Endothelial cell of umbilical vein (primary cell): ENCODE measurements at regions not wholly inside any gene's neighbourhood (a gene's known extent, or its start where the extent isn't known, plus 50 kb on each side); places are given as distances from the start of the nearest gene placed in this dataset.

Experiments used
- BruUV-seq: library from RNA; stranded (reverse); fragments of 400-500 nt; replicated peaks from 2 replicates; lab custom pipeline; 2021; lab: Mats Ljungman, UMichigan
- CTCF ChIA-PET: fragments of 300-600, 350-600 bp; sonication (Branson Sonifier 250); formaldehyde crosslinking; loops from one replicate; lab custom pipeline; 2021; ENCODE audit warnings: antibody characterized with exemption, inconsistent platforms; lab: Charles Lee
- POLR2A ChIA-PET: fragments of 300-600, 350-600 bp; sonication (Branson Sonifier 250); formaldehyde crosslinking; loops from one replicate; lab custom pipeline; 2021; ENCODE audit warnings: antibody characterized with exemption, inconsistent platforms; lab: Charles Lee
- DNase-seq: peaks from one replicate; pipeline ENCODE4 v3.0.0-alpha.2; 2011; ENCODE audit warnings: low read depth, low spot score
- FAIRE-seq: peaks from 2 replicates; lab custom pipeline; 2011; peaks lifted over from hg19 to GRCh38; lab: Jason Lieb, UNC
- H2AFZ ChIP-seq: 2 replicates; pipeline ENCODE4 v1.6.0; 2012; ENCODE audit warnings: low read depth, low read length, control low read depth, inconsistent platforms
- H3K27ac ChIP-seq: 2 replicates; pipeline ENCODE4 v1.5.1; 2011; ENCODE audit warnings: low read depth, mild to moderate bottlenecking, control low read depth, low read length, moderate library complexity; ENCODE audit not compliant: insufficient read depth
- H3K27me3 ChIP-seq, 2 experiments: 2 replicates each; pipeline versions ENCODE4 v1.6.0 to v1.6.1; 2011; ENCODE audit warnings: low read length in 2 of 2, mixed read lengths in 1 of 2; ENCODE audit not compliant: control insufficient read depth in 2 of 2, insufficient read depth in 2 of 2
- H3K36me3 ChIP-seq, 2 experiments: 2 replicates in 1 of 2; 3 replicates in 1 of 2; pipeline ENCODE4 v1.5.1; 2011; ENCODE audit warnings: low read length in 2 of 2, mild to moderate bottlenecking in 1 of 2, moderate library complexity in 1 of 2; ENCODE audit not compliant: control insufficient read depth in 2 of 2, insufficient read depth in 2 of 2; ENCODE audit errors: extremely low read depth in 1 of 2
- H3K4me1 ChIP-seq: 3 replicates; pipeline ENCODE4 v1.5.1; 2011; ENCODE audit warnings: mild to moderate bottlenecking, low read length; ENCODE audit not compliant: control insufficient read depth, insufficient read depth; ENCODE audit errors: extremely low read depth
- H3K4me2 ChIP-seq: 2 replicates; pipeline ENCODE4 v1.6.1; 2011; ENCODE audit warnings: low read length, control low read depth, mixed read lengths; ENCODE audit not compliant: insufficient read depth
- H3K4me3 ChIP-seq, 3 experiments: fragments of 200-600 bp in 1 of 3; sonication (generic), shearing (Covaris generic) in 1 of 3; replicated peaks in 1 of 3; 2 replicates each; pipeline ENCODE4 v1.5.1; 2011 to 2016; ENCODE audit warnings: control low read depth in 3 of 3, low read length in 3 of 3, mild to moderate bottlenecking in 2 of 3, inconsistent platforms in 1 of 3, low read depth in 1 of 3, moderate library complexity in 1 of 3; ENCODE audit not compliant: insufficient read depth in 1 of 3
- H3K79me2 ChIP-seq: 2 replicates; pipeline ENCODE4 v1.6.0; 2012; ENCODE audit warnings: low read length, inconsistent platforms; ENCODE audit not compliant: control insufficient read depth, insufficient read depth
- H3K9ac ChIP-seq: replicated peaks from 2 replicates; pipeline ENCODE3; 2011; ENCODE audit warnings: low read length, control low read depth; ENCODE audit not compliant: insufficient read depth; ENCODE audit errors: extremely low read depth
- H3K9me1 ChIP-seq: replicated peaks from 3 replicates; pipeline ENCODE4 v1.6.0; 2011; ENCODE audit warnings: mild to moderate bottlenecking, low read length; ENCODE audit not compliant: control insufficient read depth, insufficient read depth; ENCODE audit errors: extremely low read depth
- H3K9me3 ChIP-seq: replicated peaks from 2 replicates; pipeline ENCODE4 v1.5.1; 2012; ENCODE audit warnings: low read length, inconsistent platforms; ENCODE audit not compliant: control insufficient read depth, insufficient read depth
- H4K20me1 ChIP-seq: replicated peaks from 2 replicates; pipeline ENCODE3; 2011; ENCODE audit warnings: mild to moderate bottlenecking, low read length; ENCODE audit not compliant: control insufficient read depth, insufficient read depth; ENCODE audit errors: extremely low read depth
- EZH2 ChIP-seq: IDR thresholded peaks from 2 replicates; pipeline ENCODE4 v1.6.1; 2012; ENCODE audit warnings: borderline replicate concordance, low read depth, mild to moderate bottlenecking, moderate library complexity, low read length, inconsistent platforms; ENCODE audit not compliant: severe bottlenecking
- FOS ChIP-seq: IDR thresholded peaks from 2 replicates; pipeline ENCODE4 v1.6.1; 2011; ENCODE audit warnings: mild to moderate bottlenecking, low read length, moderate library complexity, borderline replicate concordance; ENCODE audit not compliant: insufficient read depth
- GATA2 ChIP-seq: IDR thresholded peaks from 2 replicates; pipeline ENCODE4 v1.7.0; 2011; ENCODE audit warnings: low read depth, mild to moderate bottlenecking, moderate library complexity, mixed read lengths, low read length; ENCODE audit not compliant: insufficient read length, insufficient read depth
- JUN ChIP-seq: IDR thresholded peaks from 2 replicates; pipeline ENCODE4 v1.6.1; 2011; ENCODE audit warnings: borderline replicate concordance, low read depth; ENCODE audit not compliant: insufficient read length, insufficient read depth
- MAX ChIP-seq: IDR thresholded peaks from 2 replicates; pipeline ENCODE4 v1.6.1; 2011; ENCODE audit not compliant: insufficient read depth, insufficient read length
- MYC ChIP-seq: IDR thresholded peaks from one replicate; pipeline ENCODE4 v1.6.1; 2011; ENCODE audit warnings: mild to moderate bottlenecking, low read depth, low read length
- POLR2A ChIP-seq: IDR thresholded peaks from 2 replicates; pipeline ENCODE4 v1.6.1; 2012; ENCODE audit warnings: low read depth, mild to moderate bottlenecking, control low read depth, low read length
- POLR2AphosphoS5 ChIP-seq: IDR thresholded peaks from 2 replicates; pipeline ENCODE4 v1.6.1; 2012; ENCODE audit warnings: low read depth, mild to moderate bottlenecking, control low read depth, low read length, moderate library complexity; ENCODE audit not compliant: insufficient read depth
- dilution Hi-C: fragments of 300-500 bp; cut with MboI; formaldehyde crosslinking; loops from one replicate; pipeline ENCODE4 v1.15.0; 2019; ENCODE audit warnings: low sequenced_read_pairs; ENCODE audit not compliant: extremely low pct_ligation_motif_present
- intact Hi-C: fragments of 100-400 bp; cut with micrococcal nuclease; formaldehyde crosslinking; loops from one replicate; pipeline ENCODE4 v1.10.0; 2022
- TF ChIP-seq, protein P1 (sequence below), 2 donors: IDR thresholded peaks; 1 replicate in 1 of 2; 2 replicates in 1 of 2; pipeline ENCODE4 v1.5.1; 2011; ENCODE audit warnings: low read length in 2 of 2, mild to moderate bottlenecking in 2 of 2, moderate library complexity in 2 of 2, control low read depth in 1 of 2, inconsistent platforms in 1 of 2, low read depth in 1 of 2; ENCODE audit not compliant: insufficient read depth in 1 of 2; ENCODE audit errors: extremely low read depth in 1 of 2

- POLR2A ChIA-PET, result no interaction called here
- Histone ChIP-seq H4K20me1 (no peaks in the 10 kb centered on the region), H3K9ac (no peak overlapping the region), H3K9me1 (no peaks in the 10 kb centered on the region), H3K27ac (no peak overlapping the region), H3K9me3 (no peaks in the 10 kb centered on the region), H3K4me3 (no peak overlapping the region), H3K4me2 (no peak overlapping the region), H3K79me2 (no peaks in the 10 kb centered on the region), H3K36me3 (no peaks in the 10 kb centered on the region), H3K4me1 (no peaks in the 10 kb centered on the region), H2AFZ (no peak overlapping the region), H3K27me3 (no peaks in the 10 kb centered on the region)
- FAIRE-seq, result no peak
- BruUV-seq, result no TSS peak
- CTCF ChIA-PET, result no interaction called here
- TF ChIP-seq GATA2, result no peak
- no peak for TF ChIP-seq JUN
- TF ChIP-seq EZH2, result no peak
- TF ChIP-seq, protein P1, sequence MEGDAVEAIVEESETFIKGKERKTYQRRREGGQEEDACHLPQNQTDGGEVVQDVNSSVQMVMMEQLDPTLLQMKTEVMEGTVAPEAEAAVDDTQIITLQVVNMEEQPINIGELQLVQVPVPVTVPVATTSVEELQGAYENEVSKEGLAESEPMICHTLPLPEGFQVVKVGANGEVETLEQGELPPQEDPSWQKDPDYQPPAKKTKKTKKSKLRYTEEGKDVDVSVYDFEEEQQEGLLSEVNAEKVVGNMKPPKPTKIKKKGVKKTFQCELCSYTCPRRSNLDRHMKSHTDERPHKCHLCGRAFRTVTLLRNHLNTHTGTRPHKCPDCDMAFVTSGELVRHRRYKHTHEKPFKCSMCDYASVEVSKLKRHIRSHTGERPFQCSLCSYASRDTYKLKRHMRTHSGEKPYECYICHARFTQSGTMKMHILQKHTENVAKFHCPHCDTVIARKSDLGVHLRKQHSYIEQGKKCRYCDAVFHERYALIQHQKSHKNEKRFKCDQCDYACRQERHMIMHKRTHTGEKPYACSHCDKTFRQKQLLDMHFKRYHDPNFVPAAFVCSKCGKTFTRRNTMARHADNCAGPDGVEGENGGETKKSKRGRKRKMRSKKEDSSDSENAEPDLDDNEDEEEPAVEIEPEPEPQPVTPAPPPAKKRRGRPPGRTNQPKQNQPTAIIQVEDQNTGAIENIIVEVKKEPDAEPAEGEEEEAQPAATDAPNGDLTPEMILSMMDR (IDR thresholded peaks at IDR 0.05; ENCODE audit: extremely low read depth in 1 of 2, insufficient read depth in 1 of 2, low read depth in 1 of 2, low read length in 2 of 2), result no peak
- no peak for TF ChIP-seq FOS
- no peak for TF ChIP-seq POLR2A
- dilution Hi-C loops, result no loop called here
- DNase-seq, result no peak
- intact Hi-C loops, result no loop called here
Observed at GRCh38 chr10:70964881-70965280, 76.5 kb upstream of the PCBD1 start.

- Histone ChIP-seq H4K20me1 (no peaks in the 10 kb centered on the region), H3K36me3 (no peaks in the 10 kb centered on the region), H3K27ac (no peak overlapping the region), H3K9me1 (no peaks in the 10 kb centered on the region), H3K4me2 (no peak overlapping the region), H3K4me3 (no peak overlapping the region), H3K27me3 (peaks cover under 1 to 2% of the 10 kb centered on the region in 2 experiments), H3K9me3 (no peaks in the 10 kb centered on the region), H3K79me2 (no peaks in the 10 kb centered on the region), H3K4me1 (no peaks in the 10 kb centered on the region), H3K9ac (no peak overlapping the region), H2AFZ (no peak overlapping the region)
- intact Hi-C loops, result no loop called here
- TF ChIP-seq EZH2, result no peak
- TF ChIP-seq POLR2A, result no peak
- TF ChIP-seq JUN, result no peak
- no peak for TF ChIP-seq FOS
- TF ChIP-seq MAX, result no peak
- no peak for TF ChIP-seq MYC
- TF ChIP-seq POLR2AphosphoS5, result no peak
- TF ChIP-seq GATA2, result no peak
- TF ChIP-seq, protein P1 (IDR thresholded peaks at IDR 0.05; ENCODE audit: extremely low read depth in 1 of 2, insufficient read depth in 1 of 2, low read depth in 1 of 2, low read length in 2 of 2), result no peak
- POLR2A ChIA-PET, result no interaction called here
- FAIRE-seq (no peak), DNase-seq (no peak)
- dilution Hi-C loops, result no loop called here
- no TSS peak for BruUV-seq
- CTCF ChIA-PET, result no interaction called here
Observed at GRCh38 chr10:70965566-70965965, 77.2 kb upstream of the PCBD1 start.
